Natural killer cell (primary cell): ENCODE measurements at regions not wholly inside any gene's neighbourhood (a gene's known extent, or its start where the extent isn't known, plus 50 kb on each side); places are given as distances from the start of the nearest gene placed in this dataset.
A peak's percentile ranks its signal among the peaks of the same experiment; 100 is the strongest.

Source experiments
- ATAC-seq, 3 donors: fragments of 150-1000 bp in 2 of 3; fragments of 200-7000 bp in 1 of 3; cut with Tn5 transposase; 1 replicate in 1 of 3; 2 replicates in 2 of 3; pipeline ENCODE4 v1.10.0; 2021; ENCODE audit warnings: mild to moderate bottlenecking in 2 of 3, moderate library complexity in 2 of 3
- DNase-seq, 2 donors: peaks; one replicate each; pipeline versions ENCODE4 v3.0.0 to v3.0.0-alpha.2; 2013 to 2021; ENCODE audit warnings: mixed read lengths in 1 of 2
- H3K27ac ChIP-seq: one replicate; pipeline ENCODE4 v1.5.1; 2013; ENCODE audit warnings: mild to moderate bottlenecking, low read length
- H3K27me3 ChIP-seq: one replicate; pipeline ENCODE4 v1.6.1; 2013; ENCODE audit warnings: low read length; ENCODE audit not compliant: control insufficient read depth, insufficient read depth
- H3K36me3 ChIP-seq: one replicate; pipeline ENCODE4 v1.6.1; 2013; ENCODE audit warnings: low read length; ENCODE audit not compliant: control insufficient read depth, insufficient read depth
- H3K4me1 ChIP-seq: one replicate; pipeline ENCODE4 v1.6.1; 2013; ENCODE audit warnings: low read length; ENCODE audit not compliant: control insufficient read depth, insufficient read depth
- H3K4me3 ChIP-seq: one replicate; pipeline ENCODE4 v1.5.1; 2013; ENCODE audit warnings: low read length
- H3K9me3 ChIP-seq: one replicate; pipeline ENCODE4 v1.6.1; 2013; ENCODE audit warnings: low read length; ENCODE audit not compliant: control insufficient read depth, insufficient read depth
- H3K27ac Mint-ChIP-seq, 2 donors: one replicate each; pipeline ENCODE4 v1.8.0; 2022; ENCODE audit warnings: mild to moderate bottlenecking in 2 of 2, mixed read lengths in 2 of 2, moderate library complexity in 1 of 2
- H3K27me3 Mint-ChIP-seq, 2 donors: one replicate each; pipeline ENCODE4 v1.8.0; 2022; ENCODE audit warnings: low read depth in 2 of 2, mixed read lengths in 2 of 2
- H3K36me3 Mint-ChIP-seq: one replicate; pipeline ENCODE4 v1.8.0; 2022; ENCODE audit warnings: mixed read lengths
- H3K4me1 Mint-ChIP-seq, 2 donors: one replicate each; pipeline ENCODE4 v1.8.0; 2022; ENCODE audit warnings: mixed read lengths in 2 of 2
- H3K4me3 Mint-ChIP-seq: one replicate; pipeline ENCODE4 v1.8.0; 2022; ENCODE audit warnings: mild to moderate bottlenecking, moderate library complexity, mixed read lengths
- H3K9me3 Mint-ChIP-seq, 2 donors: one replicate each; pipeline ENCODE4 v1.8.0; 2022; ENCODE audit warnings: mixed read lengths in 2 of 2
- CTCF ChIP-seq: fragments of 200-600 bp; IDR thresholded peaks from one replicate; pipeline ENCODE4 v1.8.0; 2022; ENCODE audit warnings: antibody characterized with exemption
- WGBS: methylation state at CpG from one replicate; pipeline ENCODE4 v1.1.7; 2013; ENCODE audit warnings: missing lambda C conversion rate; ENCODE audit not compliant: insufficient coverage; 5-methylcytosine and 5-hydroxymethylcytosine counted together
- intact Hi-C: fragments of 100-400 bp; cut with micrococcal nuclease; formaldehyde crosslinking; loops from one replicate; pipeline ENCODE4 v1.14.2; 2022

GRCh38 chr21:28818663-28819278 lies 173.9 kb downstream of the LTN1 start:
- no peak overlapping the region for H3K4me3 ChIP-seq
- no peak for DNase-seq
- Mint-ChIP-seq H3K9me3 (no peaks in the 10 kb centered on the region), H3K36me3 (peaks cover 20% of the 10 kb centered on the region), H3K4me1 (peaks cover 20 to 41% of the 10 kb centered on the region in 2 donors), H3K4me3 (no peak overlapping the region), H3K27ac (peak overlapping the region in 1 of 2 donors; percentile 52), H3K27me3 (no peaks in the 10 kb centered on the region)
- ATAC-seq: no peak
- no peak for TF ChIP-seq CTCF
- intact Hi-C loops: no loop called here
- WGBS: 100% methylated on average over 2 of the region's 4 CpGs
- no peaks in the 10 kb centered on the region for H3K27me3 ChIP-seq
- H3K4me1 ChIP-seq: no peaks in the 10 kb centered on the region
- H3K9me3 ChIP-seq: no peaks in the 10 kb centered on the region
- H3K36me3 ChIP-seq: peaks cover 9% of the 10 kb centered on the region
- H3K27ac ChIP-seq: no peak overlapping the region

GRCh38 chr21:28817871-28818270 lies 174.8 kb downstream of the LTN1 start:
- peak overlapping the region; percentile 15 to 47 for H3K27ac Mint-ChIP-seq
- peaks cover 24 to 49% of the 10 kb centered on the region in 2 donors for H3K4me1 Mint-ChIP-seq
- H3K36me3 Mint-ChIP-seq: peaks cover 20% of the 10 kb centered on the region
- intact Hi-C loops: no loop called here
- H3K9me3 Mint-ChIP-seq: no peaks in the 10 kb centered on the region
- no peaks in the 10 kb centered on the region for H3K27me3 Mint-ChIP-seq
- peaks cover 9% of the 10 kb centered on the region for H3K36me3 ChIP-seq
- no peak overlapping the region for H3K4me3 Mint-ChIP-seq
- no peaks in the 10 kb centered on the region for H3K4me1 ChIP-seq
- H3K9me3 ChIP-seq: no peaks in the 10 kb centered on the region
- no peak overlapping the region for H3K27ac ChIP-seq
- no peaks in the 10 kb centered on the region for H3K27me3 ChIP-seq
- 96% methylated on average over 2 of the region's 2 CpGs for WGBS
- TF ChIP-seq CTCF: no peak
- no peak for ATAC-seq
- H3K4me3 ChIP-seq: no peak overlapping the region
- DNase-seq: no peak

GRCh38 chr21:28811860-28812259 lies 180.8 kb downstream of the LTN1 start:
- Histone ChIP-seq H3K36me3 (peaks cover 4% of the 10 kb centered on the region), H3K4me1 (no peaks in the 10 kb centered on the region), H3K27ac (no peak overlapping the region), H3K9me3 (no peaks in the 10 kb centered on the region), H3K4me3 (no peak overlapping the region), H3K27me3 (no peaks in the 10 kb centered on the region)
- H3K36me3 Mint-ChIP-seq: peaks cover 20% of the 10 kb centered on the region
- intact Hi-C loops: no loop called here
- H3K27me3 Mint-ChIP-seq: no peaks in the 10 kb centered on the region
- no peak for DNase-seq
- no peak for ATAC-seq
- TF ChIP-seq CTCF: no peak
- no peak overlapping the region for H3K27ac Mint-ChIP-seq
- peaks cover 54 to 62% of the 10 kb centered on the region in 2 donors for H3K4me1 Mint-ChIP-seq
- H3K9me3 Mint-ChIP-seq: peaks cover 2 to 3% of the 10 kb centered on the region in 2 donors
- H3K4me3 Mint-ChIP-seq: no peak overlapping the region
- 98% methylated on average over 2 of the region's 3 CpGs for WGBS
